GM19463 (cell line): ENCODE measurements at regions not wholly inside any gene's neighbourhood (a gene's known extent, or its start where the extent isn't known, plus 50 kb on each side); places are given as distances from the start of the nearest gene placed in this dataset.

Experiments used
- ATAC-seq: cut with Tn5 transposase; IDR thresholded peaks from one replicate; pipeline ENCODE4 v1.9.1; 2021; ENCODE audit warnings: mild to moderate bottlenecking, moderate library complexity; ENCODE audit not compliant: unreplicated experiment

GRCh38 chr4:62130637-62131036 lies 930.5 kb downstream of the ADGRL3 start:
- no peak for ATAC-seq

- ATAC-seq = no peak
Observed at GRCh38 chr4:62130230-62130629, 930.1 kb downstream of the ADGRL3 start.
